ENCODE measurements at regions not wholly inside any gene's neighbourhood (a gene's known extent, or its start where the extent isn't known, plus 50 kb on each side); places are given as distances from the start of the nearest gene placed in this dataset.

DNA sequence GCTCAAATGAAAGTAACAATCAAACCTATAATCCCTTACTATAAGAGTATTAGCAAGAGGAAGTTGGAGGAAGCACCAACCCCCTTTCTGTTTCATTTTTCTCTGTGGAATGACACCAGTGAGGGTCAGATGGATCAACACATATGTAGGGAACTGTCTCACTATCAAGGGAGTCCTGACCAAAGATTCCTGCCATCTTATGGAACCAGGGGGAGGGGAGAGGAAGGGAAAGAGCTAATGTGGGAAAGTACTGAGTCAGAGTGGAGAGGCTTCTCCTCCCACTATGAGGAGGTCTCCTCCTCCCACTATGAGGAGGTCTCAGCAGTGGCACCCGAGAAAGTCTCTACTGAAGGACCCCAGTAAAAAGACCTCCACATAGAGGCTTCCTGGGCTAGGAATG lies 73.3 kb upstream of the PCSK1 start:
- H3K4me3 ChIP-seq (ENCODE audit: low read length) = no peak overlapping the region
- no peaks in the 10 kb centered on the region for H3K79me2 ChIP-seq (ENCODE audit: low read length)
- H3K27ac ChIP-seq (ENCODE audit: low read length) = no peak overlapping the region
- no TSS peak for BruUV-seq (replicated peaks)
- no peaks in the 10 kb centered on the region for H3K9me3 ChIP-seq (ENCODE audit: low read length)
- DNase-seq = no peak
- CTCF ChIA-PET = no interaction called here
- no peak overlapping the region for H3K4me2 ChIP-seq (ENCODE audit: low read length)
- peaks cover 15% of the 10 kb centered on the region for H3K4me1 ChIP-seq (ENCODE audit: insufficient read depth, low read length)
- no peak overlapping the region for H2AFZ ChIP-seq (ENCODE audit: low read length)
- no peaks in the 10 kb centered on the region for H3K9me2 ChIP-seq (replicated peaks; ENCODE audit: low read length)
- no peak for ATAC-seq
- POLR2A ChIA-PET (ENCODE audit: unreplicated experiment) = no interaction called here
- intact Hi-C loops (cut with micrococcal nuclease) = no loop called here
- H4K20me1 ChIP-seq (ENCODE audit: low read length) = no peaks in the 10 kb centered on the region
- no peaks in the 10 kb centered on the region for H3K27me3 ChIP-seq (ENCODE audit: low read length)
- no peak overlapping the region for H3K9ac ChIP-seq (ENCODE audit: low read length)
- TF ChIP-seq, protein P1, sequence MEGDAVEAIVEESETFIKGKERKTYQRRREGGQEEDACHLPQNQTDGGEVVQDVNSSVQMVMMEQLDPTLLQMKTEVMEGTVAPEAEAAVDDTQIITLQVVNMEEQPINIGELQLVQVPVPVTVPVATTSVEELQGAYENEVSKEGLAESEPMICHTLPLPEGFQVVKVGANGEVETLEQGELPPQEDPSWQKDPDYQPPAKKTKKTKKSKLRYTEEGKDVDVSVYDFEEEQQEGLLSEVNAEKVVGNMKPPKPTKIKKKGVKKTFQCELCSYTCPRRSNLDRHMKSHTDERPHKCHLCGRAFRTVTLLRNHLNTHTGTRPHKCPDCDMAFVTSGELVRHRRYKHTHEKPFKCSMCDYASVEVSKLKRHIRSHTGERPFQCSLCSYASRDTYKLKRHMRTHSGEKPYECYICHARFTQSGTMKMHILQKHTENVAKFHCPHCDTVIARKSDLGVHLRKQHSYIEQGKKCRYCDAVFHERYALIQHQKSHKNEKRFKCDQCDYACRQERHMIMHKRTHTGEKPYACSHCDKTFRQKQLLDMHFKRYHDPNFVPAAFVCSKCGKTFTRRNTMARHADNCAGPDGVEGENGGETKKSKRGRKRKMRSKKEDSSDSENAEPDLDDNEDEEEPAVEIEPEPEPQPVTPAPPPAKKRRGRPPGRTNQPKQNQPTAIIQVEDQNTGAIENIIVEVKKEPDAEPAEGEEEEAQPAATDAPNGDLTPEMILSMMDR (conservative IDR thresholded peaks at IDR 0.05; ENCODE audit: low read depth, low read length) = no peak
- TF ChIP-seq EZH2 (IDR thresholded peaks at IDR 0.05; ENCODE audit: low read length, unreplicated experiment) = no peak
- TF ChIP-seq EZH2phosphoT487 (IDR thresholded peaks at IDR 0.05; ENCODE audit: borderline replicate concordance, low read length) = no peak
- no peaks in the 10 kb centered on the region for H3F3A ChIP-seq (ENCODE audit: low read length, unreplicated experiment)
- H3K36me3 ChIP-seq (ENCODE audit: low read depth, low read length) = no peaks in the 10 kb centered on the region

DNA sequence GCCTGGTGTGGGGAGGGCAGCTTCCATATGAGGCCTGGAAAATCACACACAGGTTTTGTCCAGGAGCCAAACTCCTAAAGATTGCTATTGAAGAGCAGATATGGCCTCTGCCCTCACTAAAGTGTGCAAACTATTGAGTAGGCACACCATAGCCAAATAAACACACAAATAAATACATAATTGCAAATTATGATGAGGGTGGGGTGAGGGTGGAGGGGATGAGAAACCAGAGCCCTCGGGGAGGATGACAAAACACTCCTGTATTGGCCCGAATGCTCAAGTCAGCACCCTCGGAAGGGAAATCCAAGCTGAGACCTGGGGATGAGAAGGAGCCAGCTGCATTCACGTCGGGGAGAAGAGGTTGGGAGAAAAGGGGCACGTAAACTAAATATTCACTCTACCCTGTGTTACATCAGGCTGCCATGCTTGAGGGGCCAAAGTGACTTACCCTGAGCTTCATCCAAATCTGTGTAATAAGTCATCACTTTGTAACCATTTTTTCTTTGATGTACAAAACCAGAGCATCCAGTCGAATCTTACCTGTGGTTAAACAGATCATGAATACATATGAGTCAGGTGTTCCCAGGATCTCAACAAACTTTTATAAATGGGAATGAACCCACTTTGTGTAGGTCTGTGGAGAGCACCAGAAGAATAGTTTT lies 73.9 kb upstream of the PCSK1 start:
- Histone ChIP-seq H4K20me1 (ENCODE audit: low read length) (no peaks in the 10 kb centered on the region), H3K4me2 (ENCODE audit: low read length) (no peak overlapping the region), H3K36me3 (ENCODE audit: low read depth, low read length) (no peaks in the 10 kb centered on the region), H2AFZ (ENCODE audit: low read length) (no peak overlapping the region), H3K9me3 (ENCODE audit: low read length) (no peaks in the 10 kb centered on the region), H3K4me1 (ENCODE audit: insufficient read depth, low read length) (peaks cover 15% of the 10 kb centered on the region), H3K4me3 (ENCODE audit: low read length) (no peak overlapping the region), H3K79me2 (ENCODE audit: low read length) (no peaks in the 10 kb centered on the region), H3K9ac (ENCODE audit: low read length) (no peak overlapping the region), H3K9me2 (replicated peaks; ENCODE audit: low read length) (no peaks in the 10 kb centered on the region), H3F3A (ENCODE audit: low read length, unreplicated experiment) (no peaks in the 10 kb centered on the region), H3K27ac (ENCODE audit: low read length) (no peak overlapping the region), H3K27me3 (ENCODE audit: low read length) (no peaks in the 10 kb centered on the region)
- POLR2A ChIA-PET (ENCODE audit: unreplicated experiment) = no interaction called here
- intact Hi-C loops (cut with micrococcal nuclease) = no loop called here
- TF ChIP-seq, protein P1 (conservative IDR thresholded peaks at IDR 0.05; ENCODE audit: low read depth, low read length) = no peak
- CTCF ChIA-PET = no interaction called here
- DNase-seq (no peak), ATAC-seq (no peak)
- no TSS peak for BruUV-seq (replicated peaks)

DNA sequence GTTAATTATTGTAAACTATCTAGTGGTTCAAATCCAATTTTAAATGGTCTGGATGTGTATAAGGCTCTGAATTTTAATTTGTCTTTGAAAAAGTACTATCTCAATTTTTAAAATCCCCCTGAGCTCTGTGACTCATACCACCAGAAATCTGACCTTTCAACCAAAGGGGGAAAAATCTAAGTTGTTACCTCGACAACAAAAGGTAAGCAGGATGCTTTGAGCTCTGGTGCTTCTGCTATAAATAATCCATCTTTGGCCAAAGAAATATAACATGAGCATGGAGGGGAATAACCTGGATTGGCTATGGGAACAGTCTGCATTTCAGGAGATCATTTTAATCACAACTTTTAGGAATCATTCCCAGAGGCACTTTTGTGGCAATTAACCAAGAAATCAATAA lies 76.3 kb upstream of the PCSK1 start:
- Histone ChIP-seq H3K36me3 (ENCODE audit: low read depth, low read length) (no peaks in the 10 kb centered on the region), H3K4me1 (ENCODE audit: insufficient read depth, low read length) (peaks cover 15% of the 10 kb centered on the region), H2AFZ (ENCODE audit: low read length) (no peak overlapping the region), H3K4me3 (ENCODE audit: low read length) (no peak overlapping the region), H3K9ac (ENCODE audit: low read length) (peak overlapping the region; percentile 66), H3K27me3 (ENCODE audit: low read length) (no peaks in the 10 kb centered on the region), H3K79me2 (ENCODE audit: low read length) (no peaks in the 10 kb centered on the region), H3K27ac (ENCODE audit: low read length) (peak overlapping the region; percentile 76), H3K9me2 (replicated peaks; ENCODE audit: low read length) (no peaks in the 10 kb centered on the region), H3K4me2 (ENCODE audit: low read length) (peak overlapping the region; percentile 45; the same call in 1 of the 2 replicates), H3K9me3 (ENCODE audit: low read length) (no peaks in the 10 kb centered on the region), H3F3A (ENCODE audit: low read length, unreplicated experiment) (no peaks in the 10 kb centered on the region), H4K20me1 (ENCODE audit: low read length) (no peaks in the 10 kb centered on the region)
- POLR2A ChIA-PET (ENCODE audit: unreplicated experiment) = no interaction called here
- CTCF ChIA-PET = no interaction called here
- TF ChIP-seq EZH2phosphoT487 (IDR thresholded peaks at IDR 0.05; ENCODE audit: borderline replicate concordance, low read length) (no peak), EZH2 (IDR thresholded peaks at IDR 0.05; ENCODE audit: low read length, unreplicated experiment) (no peak)
- TF ChIP-seq, protein P1 (conservative IDR thresholded peaks at IDR 0.05; ENCODE audit: low read depth, low read length) = no peak
- intact Hi-C loops (cut with micrococcal nuclease) = no loop called here
- DNase-seq (peak; percentile 7), ATAC-seq (no peak)
- BruUV-seq (replicated peaks) = no TSS peak
